Nephron (organoid): ENCODE measurements at regions not wholly inside any gene's neighbourhood (a gene's known extent, or its start where the extent isn't known, plus 50 kb on each side); places are given as distances from the start of the nearest gene placed in this dataset.
A peak's percentile ranks its signal among the peaks of the same experiment; 100 is the strongest.

Experiments used
- H3K27ac Mint-ChIP-seq, 3 experiments: 2 replicates each; pipeline ENCODE4 v1.8.0; 2020; ENCODE audit warnings: mixed read lengths in 3 of 3, mild to moderate bottlenecking in 2 of 3, moderate library complexity in 1 of 3
- H3K27me3 Mint-ChIP-seq: 2 replicates; pipeline ENCODE4 v1.8.0; 2021; ENCODE audit warnings: low read depth, mild to moderate bottlenecking, moderate library complexity, mixed read lengths
- H3K36me3 Mint-ChIP-seq: 2 replicates; pipeline ENCODE4 v1.8.0; 2020; ENCODE audit warnings: low read depth, mixed read lengths
- H3K4me1 Mint-ChIP-seq: 2 replicates; pipeline ENCODE4 v1.8.0; 2020; ENCODE audit warnings: mixed read lengths
- H3K4me3 Mint-ChIP-seq, 3 experiments: 2 replicates each; pipeline ENCODE4 v1.8.0; 2020; ENCODE audit warnings: mild to moderate bottlenecking in 3 of 3, mixed read lengths in 3 of 3, moderate library complexity in 2 of 3
- H3K9me3 Mint-ChIP-seq: 2 replicates; pipeline ENCODE4 v1.8.0; 2020; ENCODE audit warnings: mixed read lengths
- TF ChIP-seq, protein P1 (sequence below), 3 experiments: fragments of 200-600 bp; sonication (generic); IDR thresholded peaks; one replicate each; pipeline ENCODE4 v1.5.0; 2021; ENCODE audit warnings: antibody characterized with exemption in 3 of 3; ENCODE audit not compliant: unreplicated experiment in 3 of 3

- Mint-ChIP-seq H3K4me3 (no peak overlapping the region), H3K9me3 (no peaks in the 10 kb centered on the region), H3K27me3 (no peaks in the 10 kb centered on the region), H3K4me1 (no peaks in the 10 kb centered on the region), H3K27ac (no peak overlapping the region), H3K36me3 (no peaks in the 10 kb centered on the region)
- TF ChIP-seq, protein P1, sequence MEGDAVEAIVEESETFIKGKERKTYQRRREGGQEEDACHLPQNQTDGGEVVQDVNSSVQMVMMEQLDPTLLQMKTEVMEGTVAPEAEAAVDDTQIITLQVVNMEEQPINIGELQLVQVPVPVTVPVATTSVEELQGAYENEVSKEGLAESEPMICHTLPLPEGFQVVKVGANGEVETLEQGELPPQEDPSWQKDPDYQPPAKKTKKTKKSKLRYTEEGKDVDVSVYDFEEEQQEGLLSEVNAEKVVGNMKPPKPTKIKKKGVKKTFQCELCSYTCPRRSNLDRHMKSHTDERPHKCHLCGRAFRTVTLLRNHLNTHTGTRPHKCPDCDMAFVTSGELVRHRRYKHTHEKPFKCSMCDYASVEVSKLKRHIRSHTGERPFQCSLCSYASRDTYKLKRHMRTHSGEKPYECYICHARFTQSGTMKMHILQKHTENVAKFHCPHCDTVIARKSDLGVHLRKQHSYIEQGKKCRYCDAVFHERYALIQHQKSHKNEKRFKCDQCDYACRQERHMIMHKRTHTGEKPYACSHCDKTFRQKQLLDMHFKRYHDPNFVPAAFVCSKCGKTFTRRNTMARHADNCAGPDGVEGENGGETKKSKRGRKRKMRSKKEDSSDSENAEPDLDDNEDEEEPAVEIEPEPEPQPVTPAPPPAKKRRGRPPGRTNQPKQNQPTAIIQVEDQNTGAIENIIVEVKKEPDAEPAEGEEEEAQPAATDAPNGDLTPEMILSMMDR (IDR thresholded peaks at IDR 0.05; ENCODE audit: unreplicated experiment in 3 of 3): no peak
These were observed 585.2 kb downstream of the HAO1 start for GRCh38 chr20:7355051-7355450.

DNA sequence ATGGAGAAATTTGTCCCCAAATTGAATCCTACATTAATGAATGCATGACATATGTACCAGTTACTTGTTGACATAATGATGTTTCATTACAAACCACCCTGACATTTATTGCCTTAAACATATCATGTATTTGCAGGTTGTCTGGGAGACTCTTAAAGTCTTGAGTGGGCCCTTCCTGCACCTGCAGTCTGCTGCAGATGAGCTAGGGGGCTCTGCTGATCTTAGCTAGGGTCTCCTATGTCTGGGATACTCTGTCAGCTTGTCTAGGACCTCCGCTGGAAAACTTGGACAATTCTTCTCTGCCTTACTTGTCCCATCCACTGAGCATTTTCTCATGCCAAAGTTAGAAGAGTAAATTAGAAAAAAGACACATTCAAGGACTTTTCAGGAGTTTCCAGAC lies 581.6 kb downstream of the HAO1 start:
- Mint-ChIP-seq H3K36me3 (no peaks in the 10 kb centered on the region), H3K9me3 (no peaks in the 10 kb centered on the region), H3K4me1 (no peaks in the 10 kb centered on the region), H3K27ac (no peak overlapping the region), H3K4me3 (no peak overlapping the region), H3K27me3 (no peaks in the 10 kb centered on the region)
- TF ChIP-seq, protein P1 (IDR thresholded peaks at IDR 0.05; ENCODE audit: unreplicated experiment in 3 of 3): peak in 1 of 3 experiments; percentile 29

- Mint-ChIP-seq H3K4me3 (no peak overlapping the region), H3K36me3 (no peaks in the 10 kb centered on the region), H3K27me3 (no peaks in the 10 kb centered on the region), H3K4me1 (no peaks in the 10 kb centered on the region), H3K27ac (peak overlapping the region in 1 of 3 experiments; percentile 55), H3K9me3 (peaks cover 5% of the 10 kb centered on the region)
- TF ChIP-seq, protein P1 (IDR thresholded peaks at IDR 0.05; ENCODE audit: unreplicated experiment in 3 of 3): no peak
These were observed 580.5 kb downstream of the HAO1 start for GRCh38 chr20:7359739-7360138.

DNA sequence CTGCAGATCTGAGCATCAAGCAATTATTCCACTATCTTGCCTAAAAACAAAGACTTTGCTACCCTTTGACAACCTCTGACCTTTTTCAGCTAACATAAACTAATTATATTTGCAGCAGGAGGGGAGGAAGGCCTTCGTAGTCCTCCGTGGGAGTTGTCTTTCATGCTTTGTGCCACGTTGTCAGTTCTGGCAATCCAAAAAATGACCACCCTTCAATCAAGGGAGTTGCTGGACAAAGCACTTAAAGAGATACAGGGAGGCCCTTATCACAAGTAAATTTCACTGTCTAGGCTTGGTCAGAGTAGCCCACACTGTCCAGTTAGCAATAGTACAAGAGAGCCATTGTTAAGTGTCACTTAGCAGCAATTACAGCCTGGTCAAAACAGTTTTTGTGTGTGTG lies 578.9 kb downstream of the HAO1 start:
- Mint-ChIP-seq H3K27ac (peak overlapping the region in 1 of 3 experiments; percentile 40), H3K4me3 (no peak overlapping the region), H3K27me3 (no peaks in the 10 kb centered on the region), H3K36me3 (no peaks in the 10 kb centered on the region), H3K4me1 (no peaks in the 10 kb centered on the region), H3K9me3 (peaks cover 5% of the 10 kb centered on the region)
- TF ChIP-seq, protein P1 (IDR thresholded peaks at IDR 0.05; ENCODE audit: unreplicated experiment in 3 of 3): no peak

DNA sequence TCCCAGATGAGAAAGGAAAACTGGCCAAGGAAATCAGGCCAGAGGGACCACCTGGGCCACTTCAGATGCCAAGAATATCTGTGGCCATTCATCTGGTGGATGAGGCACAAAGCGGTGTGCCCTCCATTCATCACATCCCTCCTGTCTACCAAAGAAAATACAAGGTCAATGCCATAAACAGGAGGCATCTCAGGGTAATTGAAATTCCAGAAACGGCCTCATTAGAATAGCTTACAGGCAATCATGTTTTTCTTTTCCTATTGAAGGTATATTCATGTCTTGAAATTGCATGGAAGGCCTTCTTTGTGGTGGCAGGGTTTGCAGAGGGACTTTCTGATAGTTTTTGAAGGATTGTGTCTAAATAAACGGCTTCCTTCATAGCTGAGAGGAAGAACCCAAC lies 578.3 kb downstream of the HAO1 start:
- Mint-ChIP-seq H3K9me3 (peaks cover 5% of the 10 kb centered on the region), H3K27me3 (no peaks in the 10 kb centered on the region), H3K4me1 (no peaks in the 10 kb centered on the region), H3K27ac (no peak overlapping the region), H3K36me3 (no peaks in the 10 kb centered on the region), H3K4me3 (no peak overlapping the region)
- TF ChIP-seq, protein P1 (IDR thresholded peaks at IDR 0.05; ENCODE audit: unreplicated experiment in 3 of 3): no peak

GRCh38 chr20:7362601-7363000 lies 577.7 kb downstream of the HAO1 start:
- TF ChIP-seq, protein P1 (IDR thresholded peaks at IDR 0.05; ENCODE audit: unreplicated experiment in 3 of 3): no peak
- H3K27ac Mint-ChIP-seq: no peak overlapping the region
- H3K36me3 Mint-ChIP-seq: no peaks in the 10 kb centered on the region
- no peaks in the 10 kb centered on the region for H3K4me1 Mint-ChIP-seq
- H3K9me3 Mint-ChIP-seq: peaks cover 5% of the 10 kb centered on the region
- H3K27me3 Mint-ChIP-seq: no peaks in the 10 kb centered on the region
- no peak overlapping the region for H3K4me3 Mint-ChIP-seq
